HG03520 (cell line): ENCODE measurements at regions not wholly inside any gene's neighbourhood (a gene's known extent, or its start where the extent isn't known, plus 50 kb on each side); places are given as distances from the start of the nearest gene placed in this dataset.
A peak's percentile ranks its signal among the peaks of the same experiment; 100 is the strongest.

Experiments
- ATAC-seq: cut with Tn5 transposase; IDR thresholded peaks from one replicate; pipeline ENCODE4 v1.9.1; 2021; ENCODE audit warnings: mild to moderate bottlenecking, moderate library complexity; ENCODE audit not compliant: unreplicated experiment

DNA sequence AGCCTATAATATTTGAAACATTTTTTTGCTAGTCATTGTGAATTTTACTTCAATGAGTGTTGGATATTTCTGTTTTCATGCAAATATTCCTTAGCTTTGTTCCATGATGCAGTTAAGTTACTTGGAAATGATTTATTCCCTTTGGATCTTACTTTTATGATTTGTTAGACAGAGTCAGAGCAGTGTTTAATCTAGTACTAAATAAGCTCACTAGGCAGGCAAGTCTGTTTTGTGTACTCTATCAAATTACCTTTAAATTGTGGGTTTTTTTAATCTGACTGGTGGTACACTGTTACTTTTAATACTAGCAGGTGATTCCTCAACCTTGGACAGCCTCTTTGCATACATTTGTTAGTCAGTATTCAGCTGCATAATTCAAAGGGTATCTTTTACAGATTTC lies 173.3 kb upstream of the MBNL1 start:
- no peak for ATAC-seq

GRCh38 chr3:152096280-152096906 lies 172.3 kb upstream of the MBNL1 start:
- ATAC-seq: no peak

DNA sequence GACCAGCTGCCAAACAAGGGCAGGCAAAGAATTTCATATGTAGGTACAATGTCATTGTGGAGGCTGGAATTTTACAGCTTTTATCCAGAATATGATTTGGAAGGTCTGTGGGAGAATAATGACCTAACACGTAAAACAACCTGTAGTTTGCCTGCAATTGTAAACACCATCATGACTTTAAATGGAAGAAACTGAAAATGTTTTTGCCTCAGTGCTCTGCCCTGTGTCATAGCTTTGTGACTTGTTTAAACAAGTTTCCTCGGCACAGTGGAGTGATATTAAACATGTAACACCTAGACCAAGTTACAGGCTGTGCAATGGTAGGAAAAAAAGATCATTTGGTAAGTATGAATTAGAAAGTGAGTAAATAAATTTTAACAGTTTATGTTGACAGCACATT lies 171.6 kb upstream of the MBNL1 start:
- ATAC-seq: no peak

GRCh38 chr3:152097770-152098169 lies 171.0 kb upstream of the MBNL1 start:
- no peak for ATAC-seq

DNA sequence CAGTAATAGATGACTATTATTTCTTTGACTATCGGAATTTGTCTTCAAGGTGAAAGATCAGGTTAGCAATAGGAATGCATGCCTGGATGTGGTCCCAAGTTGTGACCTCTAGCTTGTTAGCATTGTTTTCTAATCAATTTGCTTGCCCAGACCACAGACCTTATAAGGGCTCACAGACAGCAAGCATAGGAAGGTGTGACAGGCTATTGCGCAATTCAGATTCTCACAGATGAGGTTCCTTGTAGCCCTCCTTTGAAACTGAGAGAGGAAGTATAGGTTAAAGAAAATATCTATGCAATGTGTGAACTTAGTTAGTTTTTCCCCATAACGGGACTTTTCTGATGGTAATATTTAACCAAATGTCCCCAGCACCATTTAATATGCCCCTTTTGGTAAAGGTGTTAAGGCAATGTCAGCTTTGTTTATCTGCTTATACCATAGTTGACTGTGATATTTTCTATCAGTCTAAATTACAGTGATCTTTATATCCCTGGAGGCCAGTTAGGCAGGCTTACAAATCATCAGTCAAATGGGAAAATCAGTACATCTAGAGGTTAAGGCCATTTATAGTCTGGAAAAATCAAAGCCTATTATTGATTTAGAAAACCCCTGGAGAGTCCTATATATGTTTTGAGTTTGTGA lies 168.1 kb upstream of the MBNL1 start:
- peak; percentile 94 for ATAC-seq

DNA sequence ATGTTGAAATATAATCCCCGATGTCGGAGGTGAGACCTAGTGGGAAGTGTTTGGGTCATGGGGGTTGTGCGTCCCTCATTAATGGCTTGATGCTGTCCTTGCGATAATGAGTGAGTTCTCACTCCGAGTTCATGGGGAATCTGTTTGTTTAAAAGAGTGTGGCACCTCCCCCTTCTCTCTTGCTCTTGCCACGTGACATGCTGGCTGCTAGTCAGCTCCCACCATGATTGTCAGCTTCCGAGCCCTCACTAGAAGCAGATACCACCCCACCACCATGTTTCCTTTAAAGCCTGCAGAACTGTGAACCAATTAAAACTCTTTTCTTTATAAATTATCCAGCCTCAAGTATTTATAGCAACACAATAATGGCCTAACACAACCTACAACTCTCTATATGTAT lies 166.3 kb upstream of the MBNL1 start:
- no peak for ATAC-seq

GRCh38 chr3:152103257-152103656 lies 165.5 kb upstream of the MBNL1 start:
- no peak for ATAC-seq

- ATAC-seq: no peak
Observed at GRCh38 chr3:152104847-152105415, 163.8 kb upstream of the MBNL1 start.

DNA sequence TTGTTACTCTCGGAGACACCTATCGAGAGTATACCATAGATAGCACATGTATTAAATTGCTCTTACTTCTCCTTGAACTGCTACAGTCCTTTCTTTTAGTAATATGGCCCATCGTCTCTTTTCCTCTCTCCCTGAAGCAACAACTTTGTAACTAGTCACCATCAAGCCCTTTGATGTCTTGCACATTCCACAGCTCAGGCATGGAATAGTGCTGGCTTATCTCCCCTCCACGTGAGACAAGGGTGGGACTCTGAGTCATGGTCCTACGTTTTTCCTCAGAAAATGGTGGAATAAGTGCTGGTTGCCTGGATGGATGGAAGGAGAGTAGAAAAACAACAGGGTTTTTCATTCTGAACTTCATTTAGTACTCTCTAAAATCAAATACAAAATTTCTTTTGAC lies 163.3 kb upstream of the MBNL1 start:
- ATAC-seq: no peak

- no peak for ATAC-seq
Observed at GRCh38 chr3:152109038-152109437, 159.7 kb upstream of the MBNL1 start.

GRCh38 chr3:152113413-152113812 lies 155.3 kb upstream of the MBNL1 start:
- no peak for ATAC-seq

GRCh38 chr3:152113992-152114651 lies 154.6 kb upstream of the MBNL1 start:
- ATAC-seq: no peak

DNA sequence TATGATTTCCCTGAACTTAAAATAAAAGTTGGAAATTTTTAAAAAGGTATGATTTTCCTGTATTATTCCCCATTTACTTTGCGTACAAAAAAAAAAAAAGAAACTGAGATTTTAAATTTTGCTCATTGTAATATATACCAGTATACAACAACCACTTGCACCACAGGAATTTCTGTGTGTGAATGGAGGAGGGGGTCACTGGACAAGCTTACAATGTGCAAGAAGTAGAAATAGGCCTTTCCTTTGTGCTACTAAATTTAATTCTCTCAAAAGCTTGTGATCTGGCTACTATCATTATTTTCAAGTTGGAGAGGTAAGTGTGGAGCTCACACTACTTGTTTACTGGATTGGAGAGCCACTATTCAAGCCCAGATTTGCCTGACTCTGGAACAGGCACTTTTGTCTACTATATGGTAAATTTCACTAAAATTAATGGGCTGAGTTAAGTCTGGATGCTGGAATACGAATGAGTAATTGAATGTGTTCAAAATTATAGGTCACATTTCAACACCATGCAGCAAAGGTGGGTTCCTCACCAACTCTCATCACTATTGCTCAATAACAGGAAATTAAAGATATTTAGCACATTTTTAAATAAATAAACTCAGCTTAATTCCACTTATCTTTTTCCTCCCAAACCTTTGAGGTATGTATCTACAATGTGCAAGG lies 148.0 kb upstream of the MBNL1 start:
- no peak for ATAC-seq

DNA sequence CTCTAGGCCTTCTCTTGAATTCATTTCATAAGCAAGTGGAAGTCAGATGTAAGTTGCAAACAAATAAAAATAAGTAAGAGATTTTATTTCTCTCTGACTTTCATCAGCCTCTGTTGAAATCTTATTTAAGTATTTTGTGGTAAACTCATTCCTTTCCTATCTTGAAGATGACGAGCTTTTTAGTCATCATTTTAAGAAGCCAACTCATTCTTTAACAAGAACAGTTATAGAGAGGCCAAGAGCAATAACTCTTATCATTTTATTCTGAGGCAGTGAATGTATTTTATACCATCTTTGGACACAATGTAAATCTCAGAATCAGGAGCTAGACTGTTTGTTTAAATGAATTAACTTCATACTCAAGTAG lies 147.5 kb upstream of the MBNL1 start:
- no peak for ATAC-seq

DNA sequence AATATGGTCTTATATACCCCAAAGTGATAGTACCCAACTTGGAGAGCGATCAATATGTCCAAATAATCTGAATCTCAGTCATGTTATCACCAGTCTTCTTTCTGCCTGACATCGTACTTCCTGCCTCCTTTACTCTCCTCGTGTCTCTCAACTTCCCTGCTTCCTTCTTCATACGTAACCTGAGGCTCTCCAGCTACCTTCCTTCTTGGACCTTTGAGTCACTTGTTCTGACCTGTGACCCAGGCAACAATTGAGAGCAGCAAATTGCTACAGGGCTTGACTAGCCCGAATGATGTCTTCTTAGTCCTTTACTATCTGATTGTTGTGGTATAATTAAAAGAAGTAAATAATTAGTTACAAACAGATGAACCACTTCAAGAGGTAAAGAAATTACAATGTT lies 145.9 kb upstream of the MBNL1 start:
- ATAC-seq: no peak

GRCh38 chr3:152123457-152123856 lies 145.3 kb upstream of the MBNL1 start:
- ATAC-seq: no peak

DNA sequence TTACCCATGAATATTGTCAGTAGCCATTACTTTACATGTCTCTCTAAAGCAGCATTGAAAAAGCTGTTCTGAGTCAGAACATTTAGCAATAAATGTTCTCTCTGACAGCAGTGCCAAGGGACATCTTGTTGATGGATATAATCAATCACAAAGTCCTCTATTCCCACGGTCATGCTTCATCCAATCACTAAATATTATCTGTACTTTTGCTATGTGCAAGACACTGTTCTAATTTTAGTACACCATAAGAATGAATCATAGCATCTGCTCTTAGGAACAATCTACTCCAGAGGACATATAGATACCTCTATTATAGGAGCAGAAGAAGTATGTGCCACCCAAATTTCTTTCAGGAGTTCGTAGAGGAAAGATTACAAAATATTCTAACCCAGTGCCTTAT lies 142.5 kb upstream of the MBNL1 start:
- no peak for ATAC-seq

GRCh38 chr3:152127058-152127457 lies 141.7 kb upstream of the MBNL1 start:
- ATAC-seq: peak; percentile 100

- ATAC-seq: no peak
Observed at GRCh38 chr3:152128356-152128755, 140.4 kb upstream of the MBNL1 start.

- no peak for ATAC-seq
Observed at GRCh38 chr3:152139651-152140050, 129.1 kb upstream of the MBNL1 start.

DNA sequence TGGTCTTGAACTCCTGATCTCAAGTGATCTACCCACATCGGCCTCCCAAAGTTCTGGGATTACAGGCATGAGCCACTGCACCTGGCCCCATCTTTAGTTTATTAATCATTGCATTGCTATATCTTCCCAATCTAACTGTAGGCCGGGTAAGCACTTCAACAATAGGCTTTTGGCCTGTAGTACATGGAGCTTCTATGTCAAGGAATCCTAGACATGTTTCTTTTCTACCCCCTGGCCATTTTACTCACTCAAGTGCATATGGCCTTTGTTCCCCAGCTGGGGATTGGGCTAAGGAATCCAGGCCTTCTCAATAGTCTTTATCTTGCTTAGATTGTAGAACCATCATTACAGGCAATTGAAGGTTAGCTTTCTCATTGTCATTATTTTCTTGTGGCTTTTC lies 122.3 kb upstream of the MBNL1 start:
- ATAC-seq: no peak

- no peak for ATAC-seq
Observed at GRCh38 chr3:152147748-152148147, 121.0 kb upstream of the MBNL1 start.
